ENCODE measurements at regions not wholly inside any gene's neighbourhood (a gene's known extent, or its start where the extent isn't known, plus 50 kb on each side); places are given as distances from the start of the nearest gene placed in this dataset.

- TF ChIP-seq CTCF (IDR thresholded peaks at IDR 0.05) (no peak), POLR2A (IDR thresholded peaks at IDR 0.05) (no peak)
Observed at GRCh38 chr9:79895232-79895631, 323.5 kb downstream of the TLE4 start.
